ENCODE measurements at regions not wholly inside any gene's neighbourhood (a gene's known extent, or its start where the extent isn't known, plus 50 kb on each side); places are given as distances from the start of the nearest gene placed in this dataset.

DNA sequence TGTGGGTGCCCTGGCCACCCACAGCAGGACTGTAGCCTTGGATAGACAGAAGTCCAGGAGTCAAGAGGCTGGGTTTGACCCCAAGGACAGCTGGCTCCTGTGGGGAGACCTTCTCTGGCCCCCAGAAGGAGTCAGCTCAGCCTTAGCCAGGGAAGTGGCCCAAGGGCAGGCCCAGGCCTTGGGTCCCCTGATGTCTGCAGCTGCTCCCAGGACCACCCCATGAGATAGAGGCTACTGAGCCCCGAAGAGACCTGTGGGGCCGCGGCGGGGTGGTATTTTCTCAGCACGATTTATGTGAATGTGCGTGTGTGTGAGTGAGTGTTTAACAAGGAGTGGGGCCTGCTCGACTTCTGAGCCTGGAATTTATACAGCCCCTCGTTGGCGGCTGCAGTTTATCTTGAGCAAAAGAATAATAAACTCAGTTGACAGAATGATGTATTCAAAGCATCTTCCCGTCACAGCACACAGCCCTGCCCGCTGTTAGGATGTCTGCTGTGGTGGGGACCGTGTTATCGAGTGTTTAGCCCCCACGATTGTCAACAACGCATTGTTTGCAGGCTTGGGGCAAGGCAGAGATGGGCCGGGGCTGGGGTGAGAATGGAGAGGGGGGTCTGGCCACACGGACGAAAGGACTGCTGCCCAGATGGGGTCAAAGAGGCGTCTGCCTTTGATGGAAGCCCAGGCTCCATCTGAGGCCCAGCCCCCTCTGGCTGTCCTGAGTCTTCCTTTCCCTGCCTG lies 163.3 kb downstream of the VEGFA start:
- intact Hi-C loops (cut with micrococcal nuclease), result no loop called here
- BruUV-seq (replicated peaks), result no TSS peak
- no peaks in the 10 kb centered on the region for H3K9me3 ChIP-seq (ENCODE audit: control insufficient read depth in 1 of 2, insufficient read depth in 1 of 2, low read depth in 1 of 2, low read length in 2 of 2)
- H4K20me1 ChIP-seq (ENCODE audit: insufficient read depth), result no peaks in the 10 kb centered on the region
- DNase-seq (ENCODE audit: low read depth, low spot score) (no peak), ATAC-seq (no peak)
- no peaks in the 10 kb centered on the region for H3K9me2 ChIP-seq (ENCODE audit: insufficient read depth)
- TF ChIP-seq, protein P1, sequence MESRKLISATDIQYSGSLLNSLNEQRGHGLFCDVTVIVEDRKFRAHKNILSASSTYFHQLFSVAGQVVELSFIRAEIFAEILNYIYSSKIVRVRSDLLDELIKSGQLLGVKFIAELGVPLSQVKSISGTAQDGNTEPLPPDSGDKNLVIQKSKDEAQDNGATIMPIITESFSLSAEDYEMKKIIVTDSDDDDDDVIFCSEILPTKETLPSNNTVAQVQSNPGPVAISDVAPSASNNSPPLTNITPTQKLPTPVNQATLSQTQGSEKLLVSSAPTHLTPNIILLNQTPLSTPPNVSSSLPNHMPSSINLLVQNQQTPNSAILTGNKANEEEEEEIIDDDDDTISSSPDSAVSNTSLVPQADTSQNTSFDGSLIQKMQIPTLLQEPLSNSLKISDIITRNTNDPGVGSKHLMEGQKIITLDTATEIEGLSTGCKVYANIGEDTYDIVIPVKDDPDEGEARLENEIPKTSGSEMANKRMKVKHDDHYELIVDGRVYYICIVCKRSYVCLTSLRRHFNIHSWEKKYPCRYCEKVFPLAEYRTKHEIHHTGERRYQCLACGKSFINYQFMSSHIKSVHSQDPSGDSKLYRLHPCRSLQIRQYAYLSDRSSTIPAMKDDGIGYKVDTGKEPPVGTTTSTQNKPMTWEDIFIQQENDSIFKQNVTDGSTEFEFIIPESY (IDR thresholded peaks at IDR 0.05; ENCODE audit: extremely low read depth, insufficient replicate concordance, low read length), result no peak
- no peak for TF ChIP-seq SIN3A (IDR thresholded peaks at IDR 0.05; ENCODE audit: low read depth)
- TF ChIP-seq EGR1 (IDR thresholded peaks at IDR 0.05; ENCODE audit: low read depth), result no peak
- no peak for TF ChIP-seq JUND (IDR thresholded peaks at IDR 0.05)
- TF ChIP-seq POLR2AphosphoS5 (IDR thresholded peaks at IDR 0.05; ENCODE audit: low read depth, low read length), result no peak
- TF ChIP-seq ZNF274 (IDR thresholded peaks at IDR 0.05; ENCODE audit: low read depth, low read length), result no peak
- no peak for TF ChIP-seq POLR2A (IDR thresholded peaks at IDR 0.05; ENCODE audit: borderline replicate concordance, extremely low read depth, insufficient read depth, insufficient read length)
- no peak for TF ChIP-seq ZFX (IDR thresholded peaks at IDR 0.05)
- TF ChIP-seq CEBPB (IDR thresholded peaks at IDR 0.05; ENCODE audit: low read depth), result no peak
- TF ChIP-seq, protein P2, sequence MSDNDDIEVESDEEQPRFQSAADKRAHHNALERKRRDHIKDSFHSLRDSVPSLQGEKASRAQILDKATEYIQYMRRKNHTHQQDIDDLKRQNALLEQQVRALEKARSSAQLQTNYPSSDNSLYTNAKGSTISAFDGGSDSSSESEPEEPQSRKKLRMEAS (IDR thresholded peaks at IDR 0.05), result no peak
- TF ChIP-seq FOSL1 (IDR thresholded peaks at IDR 0.05; ENCODE audit: low read depth), result no peak
- TF ChIP-seq, protein P3, sequence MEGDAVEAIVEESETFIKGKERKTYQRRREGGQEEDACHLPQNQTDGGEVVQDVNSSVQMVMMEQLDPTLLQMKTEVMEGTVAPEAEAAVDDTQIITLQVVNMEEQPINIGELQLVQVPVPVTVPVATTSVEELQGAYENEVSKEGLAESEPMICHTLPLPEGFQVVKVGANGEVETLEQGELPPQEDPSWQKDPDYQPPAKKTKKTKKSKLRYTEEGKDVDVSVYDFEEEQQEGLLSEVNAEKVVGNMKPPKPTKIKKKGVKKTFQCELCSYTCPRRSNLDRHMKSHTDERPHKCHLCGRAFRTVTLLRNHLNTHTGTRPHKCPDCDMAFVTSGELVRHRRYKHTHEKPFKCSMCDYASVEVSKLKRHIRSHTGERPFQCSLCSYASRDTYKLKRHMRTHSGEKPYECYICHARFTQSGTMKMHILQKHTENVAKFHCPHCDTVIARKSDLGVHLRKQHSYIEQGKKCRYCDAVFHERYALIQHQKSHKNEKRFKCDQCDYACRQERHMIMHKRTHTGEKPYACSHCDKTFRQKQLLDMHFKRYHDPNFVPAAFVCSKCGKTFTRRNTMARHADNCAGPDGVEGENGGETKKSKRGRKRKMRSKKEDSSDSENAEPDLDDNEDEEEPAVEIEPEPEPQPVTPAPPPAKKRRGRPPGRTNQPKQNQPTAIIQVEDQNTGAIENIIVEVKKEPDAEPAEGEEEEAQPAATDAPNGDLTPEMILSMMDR (IDR thresholded peaks at IDR 0.05 in 2 of 3, conservative IDR thresholded peaks at IDR 0.05 in 1 of 3; ENCODE audit: borderline replicate concordance in 1 of 3, insufficient read depth in 1 of 3, low read depth in 2 of 3, low read length in 2 of 3), result no peak
- TF ChIP-seq, protein P4, sequence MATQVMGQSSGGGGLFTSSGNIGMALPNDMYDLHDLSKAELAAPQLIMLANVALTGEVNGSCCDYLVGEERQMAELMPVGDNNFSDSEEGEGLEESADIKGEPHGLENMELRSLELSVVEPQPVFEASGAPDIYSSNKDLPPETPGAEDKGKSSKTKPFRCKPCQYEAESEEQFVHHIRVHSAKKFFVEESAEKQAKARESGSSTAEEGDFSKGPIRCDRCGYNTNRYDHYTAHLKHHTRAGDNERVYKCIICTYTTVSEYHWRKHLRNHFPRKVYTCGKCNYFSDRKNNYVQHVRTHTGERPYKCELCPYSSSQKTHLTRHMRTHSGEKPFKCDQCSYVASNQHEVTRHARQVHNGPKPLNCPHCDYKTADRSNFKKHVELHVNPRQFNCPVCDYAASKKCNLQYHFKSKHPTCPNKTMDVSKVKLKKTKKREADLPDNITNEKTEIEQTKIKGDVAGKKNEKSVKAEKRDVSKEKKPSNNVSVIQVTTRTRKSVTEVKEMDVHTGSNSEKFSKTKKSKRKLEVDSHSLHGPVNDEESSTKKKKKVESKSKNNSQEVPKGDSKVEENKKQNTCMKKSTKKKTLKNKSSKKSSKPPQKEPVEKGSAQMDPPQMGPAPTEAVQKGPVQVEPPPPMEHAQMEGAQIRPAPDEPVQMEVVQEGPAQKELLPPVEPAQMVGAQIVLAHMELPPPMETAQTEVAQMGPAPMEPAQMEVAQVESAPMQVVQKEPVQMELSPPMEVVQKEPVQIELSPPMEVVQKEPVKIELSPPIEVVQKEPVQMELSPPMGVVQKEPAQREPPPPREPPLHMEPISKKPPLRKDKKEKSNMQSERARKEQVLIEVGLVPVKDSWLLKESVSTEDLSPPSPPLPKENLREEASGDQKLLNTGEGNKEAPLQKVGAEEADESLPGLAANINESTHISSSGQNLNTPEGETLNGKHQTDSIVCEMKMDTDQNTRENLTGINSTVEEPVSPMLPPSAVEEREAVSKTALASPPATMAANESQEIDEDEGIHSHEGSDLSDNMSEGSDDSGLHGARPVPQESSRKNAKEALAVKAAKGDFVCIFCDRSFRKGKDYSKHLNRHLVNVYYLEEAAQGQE (IDR thresholded peaks at IDR 0.05; ENCODE audit: low read depth), result no peak
- TF ChIP-seq RAD21 (IDR thresholded peaks at IDR 0.05; ENCODE audit: low read depth), result no peak
- no peak for TF ChIP-seq SRF (IDR thresholded peaks at IDR 0.05; ENCODE audit: low read depth)
- no peak for TF ChIP-seq YY1 (IDR thresholded peaks at IDR 0.05; ENCODE audit: extremely low read depth, insufficient replicate concordance, low read depth, low read length)
- H3K4me1 ChIP-seq (ENCODE audit: control insufficient read depth in 1 of 2, insufficient read depth in 2 of 2, low read length in 2 of 2), result no peaks in the 10 kb centered on the region
- H3K36me3 ChIP-seq (ENCODE audit: control insufficient read depth in 1 of 2, insufficient read depth in 2 of 2, low read length in 2 of 2), result no peaks in the 10 kb centered on the region
- ChIA-PET POLR2A (interaction anchor here (0.8 to 1.5 kb wide), 2 partner anchors 19 to 22 kb away, joined by 3 read pairs; no protein-coding TSS in a partner anchor), RAD21 (ENCODE audit: low non-redundant PET in 1 of 2, low total read pairs in 2 of 2, uncharacterized antibody in 2 of 2, unreplicated experiment in 2 of 2) (no interaction called here), CTCF (interaction anchor here (0.8 kb wide), 1 partner anchor 146 kb away, joined by 3 read pairs; no protein-coding TSS in a partner anchor)
- no peak overlapping the region for H3K9ac ChIP-seq (ENCODE audit: low read length)
- H3K4me2 ChIP-seq (ENCODE audit: low read length), result no peak overlapping the region
- H3K27ac ChIP-seq (ENCODE audit: low read depth, low read length), result no peak overlapping the region
- no peak overlapping the region for H3K4me3 ChIP-seq (replicated peaks in 1 of 2; ENCODE audit: low read depth in 1 of 2, low read length in 2 of 2)
- H2AFZ ChIP-seq (ENCODE audit: low read depth, low read length, poor library complexity, severe bottlenecking), result no peak overlapping the region
- no peaks in the 10 kb centered on the region for H3K79me2 ChIP-seq (ENCODE audit: insufficient read depth, low read length)
- no peaks in the 10 kb centered on the region for H3K27me3 ChIP-seq (ENCODE audit: insufficient read depth, low read length)

All from HCT116 (cell line).